Gastroesophageal sphincter (tissue), 3 donors: ENCODE measurements at regions not wholly inside any gene's neighbourhood (a gene's known extent, or its start where the extent isn't known, plus 50 kb on each side); places are given as distances from the start of the nearest gene placed in this dataset.

Source experiments
- CTCF ChIP-seq, 4 experiments: fragments of 200-600 bp in 2 of 4; fragments of 450-650 bp in 2 of 4; sonication (generic) in 1 of 4; IDR thresholded peaks; one replicate each; pipeline ENCODE4 v1.5.1; 2017 to 2019; ENCODE audit warnings: antibody characterized with exemption in 4 of 4, mild to moderate bottlenecking in 2 of 4, moderate library complexity in 2 of 4
- POLR2A ChIP-seq, 2 donors: fragments of 450-650 bp; IDR thresholded peaks; one replicate each; pipeline ENCODE4 v1.6.1; 2017; ENCODE audit warnings: antibody characterized with exemption in 2 of 2, mild to moderate bottlenecking in 2 of 2, moderate library complexity in 1 of 2

GRCh38 chr6:147909640-147910039 lies 401.1 kb downstream of the SAMD5 start:
- no peak for TF ChIP-seq CTCF (IDR thresholded peaks at IDR 0.05)
- no peak for TF ChIP-seq POLR2A (IDR thresholded peaks at IDR 0.05)
